SHP77 (cell line): ENCODE measurements at regions not wholly inside any gene's neighbourhood (a gene's known extent, or its start where the extent isn't known, plus 50 kb on each side); places are given as distances from the start of the nearest gene placed in this dataset.
"Not testable (repeated sequence)": the region's sequence is repeated elsewhere in the genome, so short reads cannot be mapped to it uniquely, and the experiment has no call there.

Source experiments
- DNase-seq, 2 experiments: peaks; one replicate each; lab custom pipeline; 2025; lab: John Stamatoyannopoulos, UW

DNA sequence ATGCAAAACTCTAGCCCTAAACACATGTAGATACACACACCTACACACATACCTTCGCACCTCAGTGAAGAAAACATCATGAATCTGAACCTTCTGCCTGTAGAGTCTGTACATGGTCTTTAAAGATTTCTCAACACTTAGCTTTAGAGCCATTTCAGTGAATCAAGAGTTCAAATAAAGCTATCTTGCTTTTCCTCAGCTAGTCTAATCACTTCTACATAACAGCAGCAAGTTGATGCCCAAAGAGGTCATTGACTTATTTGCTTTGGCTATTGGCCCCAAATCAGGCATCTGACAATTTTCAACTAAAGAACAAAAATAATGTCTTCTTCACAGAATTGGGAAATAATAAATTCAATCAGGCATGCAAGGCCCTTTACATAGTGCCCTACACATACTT, 127.9 kb upstream of the SGCD start:
- DNase-seq, result no peak

DNA sequence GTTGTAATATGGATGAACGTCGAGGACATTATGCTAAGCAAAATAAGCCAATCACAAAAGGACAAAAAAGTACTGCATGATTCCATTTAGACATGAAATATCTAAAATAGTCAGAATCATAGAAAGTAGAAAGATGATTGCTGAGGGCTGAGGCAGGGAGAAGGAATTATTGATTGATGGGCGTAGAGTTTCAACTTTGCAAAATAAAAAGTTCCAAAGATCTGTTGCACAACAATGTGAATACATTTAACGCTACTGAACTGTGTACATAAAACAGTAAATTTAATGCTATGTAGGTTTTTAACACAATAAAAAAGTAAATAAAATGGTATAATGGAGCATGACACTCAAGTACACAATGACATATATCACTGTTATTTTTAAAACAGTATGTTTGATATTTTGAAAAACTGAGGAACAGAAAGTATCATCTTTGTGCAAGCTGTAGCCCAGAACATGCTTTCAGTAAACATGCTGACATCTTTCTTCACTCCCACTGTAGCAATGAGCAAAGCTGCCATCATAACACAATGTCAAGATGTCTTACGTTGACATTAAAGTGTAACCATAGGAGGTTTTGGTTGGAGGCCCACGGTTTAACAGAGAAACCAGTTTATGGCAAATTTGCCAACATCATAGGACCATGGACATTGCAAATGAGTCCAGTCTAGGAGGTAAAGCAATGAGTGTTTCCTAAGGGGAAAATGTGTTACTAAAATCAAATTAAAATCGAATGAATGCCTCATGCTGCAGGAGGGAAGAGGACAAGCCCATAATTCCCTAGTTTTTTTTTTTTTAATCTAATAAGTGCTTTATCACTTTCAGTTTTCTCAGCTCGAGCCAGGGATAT, 125.8 kb upstream of the SGCD start:
- no peak for DNase-seq

GRCh38 chr5:156201788-156202403, 125.1 kb upstream of the SGCD start:
- no peak for DNase-seq

GRCh38 chr5:156208271-156208670, 118.7 kb upstream of the SGCD start:
- no peak for DNase-seq

DNA sequence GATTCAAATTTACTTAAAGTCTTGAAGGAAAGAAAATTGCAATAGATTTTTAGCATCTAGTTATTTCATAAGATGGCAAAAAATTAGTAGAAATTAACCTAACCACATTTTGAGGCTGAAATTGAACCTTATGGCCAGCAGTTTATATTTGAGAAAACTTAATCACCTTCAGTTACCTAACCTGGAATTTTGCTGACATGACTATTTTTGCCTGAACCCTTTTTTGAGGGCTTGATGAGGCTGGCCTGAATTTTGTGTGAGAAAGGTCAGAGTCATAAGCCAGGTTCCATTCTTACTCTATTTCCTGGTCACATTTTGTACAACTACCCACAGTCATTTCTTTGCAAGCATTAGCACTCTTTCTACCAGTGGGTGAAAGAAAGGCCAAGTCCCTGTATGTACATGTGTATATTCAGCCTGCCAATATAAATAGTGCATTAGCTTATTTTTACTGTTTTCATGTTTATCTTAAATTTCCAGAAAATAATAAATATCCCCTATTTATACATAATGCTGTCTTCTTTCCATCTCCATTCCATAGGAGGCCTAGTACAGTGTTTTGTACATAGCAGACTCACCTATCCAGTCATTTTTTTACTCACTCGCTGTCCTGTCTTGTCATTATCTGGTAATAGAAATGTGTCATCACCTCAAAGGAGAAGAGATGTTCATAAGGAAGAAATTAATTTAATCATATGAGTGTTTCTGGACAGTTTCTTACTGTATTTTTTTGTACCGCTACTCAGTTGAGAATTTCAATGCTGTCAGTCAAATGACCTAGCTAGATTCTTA, 108.4 kb upstream of the SGCD start:
- no peak for DNase-seq

DNA sequence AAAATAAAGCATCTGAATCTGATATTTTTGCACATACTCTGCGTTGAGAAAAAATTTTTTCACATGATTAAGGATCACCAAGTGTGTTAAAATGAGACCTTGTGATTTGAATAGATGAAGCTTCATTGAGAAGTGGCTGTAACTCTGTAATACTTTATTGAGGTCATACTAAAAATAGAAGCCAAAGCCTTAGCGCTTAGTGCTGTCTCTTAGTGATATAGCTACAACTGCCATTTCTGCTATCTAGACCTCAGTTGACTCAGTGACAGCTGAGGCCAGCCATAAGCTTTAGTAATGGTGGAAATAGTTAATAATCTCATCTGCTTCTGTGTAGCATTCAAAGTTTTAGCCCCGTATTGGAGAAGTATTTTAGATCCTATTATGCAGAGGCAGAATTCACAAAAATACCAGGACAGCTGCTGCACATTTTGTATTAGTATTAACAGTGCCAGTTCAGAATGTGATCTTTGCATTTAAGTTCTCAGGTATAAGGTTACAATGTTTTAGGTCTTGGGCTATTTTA, 107.4 kb upstream of the SGCD start:
- no peak for DNase-seq

DNA sequence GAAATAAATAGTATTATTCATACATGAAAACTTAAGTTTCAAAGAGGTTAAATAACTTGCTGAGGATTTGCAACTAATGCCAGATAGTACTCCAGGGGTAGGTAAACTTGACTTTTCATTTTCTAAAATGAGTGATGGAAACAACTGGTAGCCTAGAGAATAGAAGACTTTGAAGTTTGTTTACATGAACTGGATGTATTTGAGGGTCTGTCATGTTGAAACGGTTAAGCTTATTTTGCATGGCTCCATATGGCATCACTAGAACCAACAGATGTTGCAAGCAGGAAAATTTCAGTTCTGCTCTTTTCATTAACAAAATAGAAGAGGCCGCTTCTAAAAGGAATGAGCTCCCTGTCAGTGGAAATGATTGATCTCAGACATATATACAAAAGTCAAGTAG, 105.1 kb upstream of the SGCD start:
- DNase-seq, result no peak

DNA sequence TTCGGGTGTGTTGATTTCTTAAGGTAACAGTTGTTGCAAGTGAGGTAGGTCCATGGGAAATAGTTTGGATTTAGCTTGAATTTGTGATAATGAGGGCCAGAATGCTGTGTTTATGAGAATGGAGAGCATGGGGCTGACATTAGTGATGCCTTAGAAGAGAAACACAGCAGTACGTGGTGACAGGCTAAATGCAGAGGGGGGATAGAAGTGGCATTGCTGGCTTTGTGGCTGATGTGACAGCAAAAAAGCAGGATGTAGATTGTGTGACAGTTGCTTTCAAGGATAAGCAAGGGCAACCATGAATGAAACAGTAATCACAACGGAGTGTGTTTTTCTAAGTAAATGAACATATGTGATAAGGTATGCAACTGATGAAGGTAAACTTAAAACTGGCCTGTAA, 103.4 kb upstream of the SGCD start:
- no peak for DNase-seq

GRCh38 chr5:156226485-156226884, 100.5 kb upstream of the SGCD start:
- not testable (repeated sequence) for DNase-seq

GRCh38 chr5:156230887-156231286, 96.1 kb upstream of the SGCD start:
- DNase-seq, result no peak

GRCh38 chr5:156232251-156232869, 94.6 kb upstream of the SGCD start:
- no peak for DNase-seq

- DNase-seq, result no peak
These were observed 89.6 kb upstream of the SGCD start for GRCh38 chr5:156237361-156237760.

DNA sequence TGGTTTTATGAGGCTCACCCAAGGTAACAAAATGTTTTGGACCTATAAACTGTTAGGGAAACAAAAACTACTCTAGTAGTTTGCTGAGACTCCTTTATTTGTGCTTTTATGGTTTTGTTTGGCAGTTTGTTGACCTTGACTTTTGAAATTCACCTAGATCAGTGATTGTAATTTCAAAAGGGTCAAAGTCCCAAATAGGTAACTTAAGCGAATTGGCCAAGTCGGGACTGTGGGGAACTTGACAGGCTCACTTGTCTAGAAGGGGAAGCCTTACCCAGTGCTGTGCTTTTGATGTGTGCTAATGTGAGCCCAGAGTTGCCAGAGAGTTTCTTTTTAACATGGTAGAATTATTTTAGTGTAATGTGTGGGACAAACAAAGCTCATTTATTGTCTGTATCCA, 87.2 kb upstream of the SGCD start:
- no peak for DNase-seq

- DNase-seq, result no peak
These were observed 86.5 kb upstream of the SGCD start for GRCh38 chr5:156240414-156240813.

DNA sequence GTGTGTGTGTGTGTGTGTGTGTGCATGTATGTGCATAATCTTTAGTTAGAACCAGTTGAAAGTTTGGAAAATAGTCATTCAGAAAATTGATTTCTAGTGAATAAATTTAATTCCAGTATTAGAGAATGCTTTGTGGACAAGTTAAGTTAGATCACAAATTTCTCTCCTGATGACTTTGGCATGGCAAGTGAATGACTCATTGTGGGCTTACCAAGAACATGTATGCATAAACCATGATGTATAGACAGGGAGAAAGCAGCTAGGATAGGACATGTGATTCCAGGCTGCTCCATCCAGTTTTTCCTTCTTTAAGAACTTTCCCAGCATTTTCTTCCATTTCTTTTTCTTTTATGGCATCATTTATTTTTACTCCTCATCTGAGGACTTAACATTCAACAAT, 85.7 kb upstream of the SGCD start:
- DNase-seq, result no peak

DNA sequence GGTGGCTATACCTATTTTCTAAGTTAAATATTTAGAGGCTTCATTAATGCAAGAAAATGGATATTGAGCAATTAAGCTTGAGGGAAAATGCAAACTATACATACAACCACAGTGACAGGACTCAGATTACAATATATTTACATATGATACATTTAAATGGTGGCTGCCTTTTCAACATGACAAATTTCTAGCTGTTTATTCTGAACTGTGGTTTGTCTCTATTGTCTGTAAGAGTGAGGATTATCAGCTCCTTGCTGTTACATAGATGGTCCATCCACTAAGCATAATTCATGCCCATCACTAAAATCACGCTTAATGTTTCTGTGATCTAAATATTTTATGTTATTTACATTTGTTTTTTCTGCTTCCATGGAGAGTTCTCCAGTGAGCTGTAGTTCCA, 81.1 kb upstream of the SGCD start:
- DNase-seq, result no peak

GRCh38 chr5:156251076-156251475, 75.9 kb upstream of the SGCD start:
- no peak for DNase-seq

DNA sequence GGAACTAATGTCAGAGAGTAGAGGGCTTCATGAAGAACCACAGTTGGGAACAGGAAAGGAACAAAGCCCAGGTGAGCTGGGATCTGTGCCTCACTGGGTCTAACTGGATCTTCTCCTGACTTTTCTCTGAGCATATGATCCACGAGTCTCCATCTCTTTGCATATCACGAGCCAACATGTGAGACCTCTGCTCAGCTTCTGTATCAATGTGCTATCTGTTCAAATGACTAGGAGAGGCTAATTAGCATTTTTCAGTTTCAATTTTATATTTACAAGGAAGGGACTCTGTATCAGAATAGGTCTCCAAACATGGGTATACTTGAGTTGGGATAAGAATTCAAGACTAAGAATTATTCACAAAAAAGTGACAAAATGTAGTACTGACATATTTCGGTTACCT, 73.8 kb upstream of the SGCD start:
- no peak for DNase-seq

DNA sequence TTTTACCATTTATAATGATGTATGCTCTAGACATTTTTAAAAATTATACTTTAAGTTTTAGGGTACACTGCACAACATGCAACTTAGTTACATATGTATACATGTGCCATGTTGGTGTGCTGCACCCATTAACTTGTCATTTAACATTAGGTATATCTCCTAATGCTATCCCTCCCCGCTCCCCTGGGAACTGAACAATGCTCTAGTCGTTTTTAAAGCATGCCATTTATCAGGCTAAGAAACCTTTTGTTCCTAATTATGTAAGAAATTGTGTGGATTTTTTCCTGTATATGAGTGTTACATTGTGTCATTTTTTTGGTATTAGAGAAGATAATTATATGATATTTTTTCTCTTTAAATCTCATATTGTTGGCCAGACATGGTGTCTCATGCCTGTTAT, 72.8 kb upstream of the SGCD start:
- no peak for DNase-seq

DNA sequence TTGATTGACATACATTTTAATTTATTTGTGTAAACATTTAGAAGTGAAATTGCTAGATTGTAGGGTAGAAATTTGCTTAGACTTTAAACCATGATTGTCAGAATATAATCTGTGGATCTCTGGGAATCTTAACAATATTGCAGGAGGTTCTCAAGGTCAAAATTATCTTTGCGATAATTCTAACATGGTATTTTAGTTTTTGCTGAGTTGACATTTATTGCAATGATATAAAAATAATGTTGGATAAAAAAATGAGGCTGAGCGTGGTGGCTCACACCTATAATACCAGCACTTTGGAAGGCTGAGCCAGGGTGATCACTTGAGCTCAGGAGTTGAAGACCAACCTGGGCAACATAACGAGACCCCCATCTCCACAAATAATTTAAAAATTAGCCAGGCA, 70.3 kb upstream of the SGCD start:
- no peak for DNase-seq

DNA sequence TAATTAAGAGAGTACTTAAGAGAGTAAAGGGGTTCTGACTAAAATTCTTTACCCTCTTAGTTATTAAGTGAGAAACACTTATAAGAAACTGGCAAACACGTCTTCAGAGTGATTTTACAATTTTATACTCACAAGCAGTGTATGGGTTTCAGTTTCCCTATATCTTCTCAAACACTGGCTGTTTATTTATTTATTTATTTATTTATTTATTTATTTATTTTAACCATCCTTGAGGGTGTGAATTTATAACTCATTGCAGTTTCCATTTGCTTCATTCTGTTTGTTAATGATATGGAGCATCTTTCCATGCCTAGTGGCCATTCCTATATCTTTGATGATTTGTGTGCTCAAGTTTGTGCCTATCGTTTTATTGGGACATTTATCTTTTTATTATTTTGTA, 68.0 kb upstream of the SGCD start:
- DNase-seq, result no peak

DNA sequence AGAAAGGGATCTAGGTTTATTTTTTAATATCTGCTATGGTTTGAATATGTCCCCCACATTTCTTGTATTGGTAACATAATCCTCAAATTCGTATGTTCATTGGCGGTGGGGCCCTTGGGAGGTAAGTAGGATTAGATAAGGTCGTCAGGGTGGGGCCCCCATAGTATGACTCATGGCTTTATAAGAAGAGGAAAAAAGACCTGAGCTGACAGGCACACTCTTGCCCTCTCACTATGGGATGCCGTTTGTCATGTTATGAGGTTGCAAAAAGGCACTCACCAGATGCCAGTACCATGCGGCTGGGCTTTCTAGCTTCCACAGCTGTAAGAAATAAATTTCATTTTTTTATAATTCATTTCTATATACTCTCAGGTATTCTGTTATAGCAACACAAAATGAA, 67.3 kb upstream of the SGCD start:
- DNase-seq, result no peak
